IMR-90 (cell line): ENCODE measurements at regions not wholly inside any gene's neighbourhood (a gene's known extent, or its start where the extent isn't known, plus 50 kb on each side); places are given as distances from the start of the nearest gene placed in this dataset.

Experiments used
- ATAC-seq: fragments of 200-7000 bp; cut with Tn5 transposase; 2 replicates; pipeline ENCODE4 v1.9.1; 2020; ENCODE audit warnings: low read depth, mild to moderate bottlenecking, moderate library complexity
- BruUV-seq: library from RNA; stranded (reverse); fragments of 400-500 nt; replicated peaks from 2 replicates; lab custom pipeline; 2021; lab: Mats Ljungman, UMichigan
- CTCF ChIA-PET: fragments of 300-600 bp; formaldehyde crosslinking; extraction: SDS; loops from one replicate; lab custom pipeline; 2021; ENCODE audit warnings: antibody characterized with exemption; lab: Yijun Ruan, JAX
- POLR2A ChIA-PET: fragments of 300-600 bp; sonication (Branson Sonifier 250); formaldehyde crosslinking; loops from one replicate; lab custom pipeline; 2022; ENCODE audit warnings: antibody characterized with exemption; ENCODE audit not compliant: unreplicated experiment; lab: Charles Lee
- DNase-seq: peaks from one replicate; pipeline ENCODE4 v3.0.0; 2013
- H2AFZ ChIP-seq: replicated peaks from 2 replicates; pipeline ENCODE3; 2013; ENCODE audit warnings: low read length, mild to moderate bottlenecking; ENCODE audit not compliant: poor library complexity
- H2AK5ac ChIP-seq: 2 replicates; pipeline ENCODE4 v1.6.1; 2013; ENCODE audit warnings: low read depth, low read length, inconsistent platforms
- H2AK9ac ChIP-seq: replicated peaks from 2 replicates; pipeline ENCODE3; 2013; ENCODE audit warnings: mild to moderate bottlenecking, low read depth, low read length, moderate library complexity; ENCODE audit not compliant: poor library complexity
- H2BK120ac ChIP-seq: 2 replicates; pipeline ENCODE4 v1.6.1; 2013; ENCODE audit warnings: low read depth, low read length, inconsistent platforms
- H2BK15ac ChIP-seq: 3 replicates; pipeline ENCODE4 v1.6.1; 2013; ENCODE audit warnings: low read depth, low read length, inconsistent platforms
- H2BK20ac ChIP-seq: 2 replicates; pipeline ENCODE4 v1.6.1; 2013; ENCODE audit warnings: low read depth, mild to moderate bottlenecking, inconsistent platforms, low read length, moderate library complexity
- H2BK5ac ChIP-seq: 2 replicates; pipeline ENCODE4 v1.6.1; 2013; ENCODE audit warnings: mild to moderate bottlenecking, low read depth, low read length, inconsistent platforms; ENCODE audit not compliant: poor library complexity, severe bottlenecking
- H3K14ac ChIP-seq: replicated peaks from 2 replicates; pipeline ENCODE4 v1.6.1; 2013; ENCODE audit warnings: low read depth, low read length, inconsistent platforms
- H3K18ac ChIP-seq: 2 replicates; pipeline ENCODE4 v1.6.1; 2013; ENCODE audit warnings: low read depth, low read length, control low read depth
- H3K23ac ChIP-seq: 2 replicates; pipeline ENCODE4 v1.6.1; 2013; ENCODE audit warnings: low read depth, low read length, inconsistent platforms
- H3K27ac ChIP-seq: 2 replicates; pipeline ENCODE4 v1.5.1; 2013; ENCODE audit warnings: mild to moderate bottlenecking, control low read depth, low read length; ENCODE audit not compliant: insufficient read depth
- H3K27me3 ChIP-seq: 2 replicates; pipeline ENCODE4 v1.6.1; 2013; ENCODE audit warnings: low read length; ENCODE audit not compliant: control insufficient read depth, insufficient read depth
- H3K36me3 ChIP-seq: 2 replicates; pipeline ENCODE4 v1.6.1; 2013; ENCODE audit warnings: low read length, mixed read lengths; ENCODE audit not compliant: control insufficient read depth, insufficient read depth
- H3K4ac ChIP-seq: 2 replicates; pipeline ENCODE4 v1.6.1; 2013; ENCODE audit warnings: low read depth, low read length, inconsistent platforms
- H3K4me1 ChIP-seq: 2 replicates; pipeline ENCODE4 v1.6.1; 2013; ENCODE audit warnings: low read length, mixed read lengths; ENCODE audit not compliant: control insufficient read depth, insufficient read depth
- H3K4me2 ChIP-seq: 2 replicates; pipeline ENCODE4 v1.6.1; 2013; ENCODE audit warnings: low read depth, mild to moderate bottlenecking, control low read depth, low read length, moderate library complexity
- H3K4me3 ChIP-seq: 2 replicates; pipeline ENCODE4 v1.5.1; 2013; ENCODE audit warnings: low read depth, mild to moderate bottlenecking, control low read depth, low read length, moderate library complexity; ENCODE audit not compliant: insufficient read depth
- H3K56ac ChIP-seq: 2 replicates; pipeline ENCODE4 v1.6.1; 2013; ENCODE audit warnings: low read length, inconsistent platforms; ENCODE audit not compliant: insufficient read depth; ENCODE audit errors: extremely low read depth
- H3K79me1 ChIP-seq, 2 experiments: 2 replicates each; pipeline ENCODE4 v1.6.1; 2013; ENCODE audit warnings: low read length in 2 of 2, inconsistent platforms in 1 of 2, low read depth in 1 of 2
- H3K9ac ChIP-seq: 2 replicates; pipeline ENCODE4 v1.6.1; 2013; ENCODE audit warnings: low read depth, low read length, control low read depth
- H3K9me1 ChIP-seq: 2 replicates; pipeline ENCODE4 v1.6.1; 2013; ENCODE audit warnings: low read length, inconsistent platforms; ENCODE audit not compliant: insufficient read depth
- H3K9me3 ChIP-seq: 2 replicates; pipeline ENCODE4 v1.6.1; 2013; ENCODE audit warnings: low read length; ENCODE audit not compliant: control insufficient read depth, insufficient read depth
- H4K20me1 ChIP-seq: 2 replicates; pipeline ENCODE4 v1.6.1; 2013; ENCODE audit warnings: low read length, inconsistent platforms; ENCODE audit not compliant: insufficient read depth
- H4K5ac ChIP-seq: 2 replicates; pipeline ENCODE4 v1.6.1; 2013; ENCODE audit warnings: mild to moderate bottlenecking, low read depth, low read length, control low read depth
- H4K8ac ChIP-seq, 2 experiments: 2 replicates each; pipeline ENCODE4 v1.6.1; 2013; ENCODE audit warnings: low read depth in 2 of 2, low read length in 2 of 2, control low read depth in 1 of 2, inconsistent platforms in 1 of 2
- H4K91ac ChIP-seq: 2 replicates; pipeline ENCODE4 v1.6.1; 2013; ENCODE audit warnings: low read depth, low read length, inconsistent platforms; ENCODE audit not compliant: insufficient read depth
- BHLHE40 ChIP-seq: fragments of 150-350 bp; IDR thresholded peaks from 2 replicates; pipeline ENCODE4 v1.6.1; 2016; ENCODE audit warnings: mild to moderate bottlenecking, low read depth, low read length
- CEBPB ChIP-seq: IDR thresholded peaks from 2 replicates; pipeline ENCODE4 v1.6.1; 2012; ENCODE audit warnings: low read depth, low read length, improper control_type of control experiment
- CHD1 ChIP-seq: IDR thresholded peaks from 2 replicates; pipeline ENCODE4 v1.6.1; 2012; ENCODE audit warnings: low read depth, low read length, improper control_type of control experiment
- FOS ChIP-seq: fragments of 150-350 bp; IDR thresholded peaks from 2 replicates; pipeline ENCODE4 v1.6.1; 2016; ENCODE audit warnings: low read depth, low read length
- MAFK ChIP-seq: IDR thresholded peaks from 2 replicates; pipeline ENCODE4 v1.6.1; 2012; ENCODE audit warnings: low read depth, low read length, improper control_type of control experiment
- MAZ ChIP-seq: IDR thresholded peaks from 2 replicates; pipeline ENCODE4 v1.6.1; 2012; ENCODE audit warnings: low read depth, mild to moderate bottlenecking, low read length, improper control_type of control experiment, moderate library complexity, borderline replicate concordance
- MXI1 ChIP-seq: IDR thresholded peaks from 2 replicates; pipeline ENCODE4 v1.6.1; 2012; ENCODE audit warnings: low read depth, mild to moderate bottlenecking, low read length, moderate library complexity, borderline replicate concordance
- NFE2L2 ChIP-seq: fragments of 150-350 bp; IDR thresholded peaks from 2 replicates; pipeline ENCODE4 v1.6.1; 2016; ENCODE audit warnings: low read depth, mild to moderate bottlenecking, low read length
- POLR2A ChIP-seq: IDR thresholded peaks from 2 replicates; pipeline ENCODE4 v1.6.1; 2012; ENCODE audit warnings: mild to moderate bottlenecking, low read depth, low read length
- RAD21 ChIP-seq: IDR thresholded peaks from 2 replicates; pipeline ENCODE4 v1.6.1; 2012; ENCODE audit warnings: low read length, improper control_type of control experiment
- RCOR1 ChIP-seq: IDR thresholded peaks from 2 replicates; pipeline ENCODE4 v1.6.1; 2012; ENCODE audit warnings: mild to moderate bottlenecking, low read length, improper control_type of control experiment; ENCODE audit not compliant: insufficient replicate concordance
- RFX5 ChIP-seq: IDR thresholded peaks from 2 replicates; pipeline ENCODE4 v1.8.0; 2012; ENCODE audit warnings: low read depth, mild to moderate bottlenecking, low read length, moderate library complexity
- SMC3 ChIP-seq: fragments of 150-350 bp; IDR thresholded peaks from 2 replicates; pipeline ENCODE4 v1.6.1; 2016; ENCODE audit warnings: low read depth, mild to moderate bottlenecking, antibody characterized with exemption, low read length, moderate library complexity
- WGBS, 2 experiments: methylation state at CpG; one replicate each; pipeline versions ENCODE4 v1.1.5 to v1.1.7; 2013; ENCODE audit warnings: missing lambda C conversion rate in 2 of 2; ENCODE audit not compliant: insufficient read length in 1 of 2; ENCODE audit errors: extremely low coverage in 2 of 2; 5-methylcytosine and 5-hydroxymethylcytosine counted together
- dilution Hi-C: fragments of 300-500 bp; cut with HindIII; formaldehyde crosslinking; loops from one replicate; pipeline ENCODE4 v1.14.3; 2018; ENCODE audit warnings: low sequenced_read_pairs; ENCODE audit not compliant: unreplicated experiment
- in situ Hi-C: fragments of 300-500 bp; cut with MboI; formaldehyde crosslinking; loops from 3 replicates; pipeline ENCODE4 v1.14.3; 2019; ENCODE audit warnings: low sequenced_read_pairs, inconsistent platforms, mixed read lengths
- intact Hi-C: fragments of 100-400 bp; cut with micrococcal nuclease; formaldehyde crosslinking; loops from 2 replicates; pipeline ENCODE4 v1.10.0; 2022
- TF ChIP-seq, protein P1 (sequence below): conservative IDR thresholded peaks from 2 replicates; pipeline ENCODE4 v1.5.1; 2012; ENCODE audit warnings: mild to moderate bottlenecking, low read depth, low read length, improper control_type of control experiment
- TF ChIP-seq, protein P2 (sequence below): fragments of 150-350 bp; IDR thresholded peaks from 2 replicates; pipeline ENCODE4 v1.6.1; 2016; ENCODE audit warnings: low read depth, mild to moderate bottlenecking, low read length, moderate library complexity, borderline replicate concordance
- TF ChIP-seq, protein P3 (sequence below): fragments of 150-350 bp; IDR thresholded peaks from 2 replicates; pipeline ENCODE4 v1.6.1; 2017; ENCODE audit warnings: mild to moderate bottlenecking, antibody characterized with exemption, low read length, low read depth

DNA sequence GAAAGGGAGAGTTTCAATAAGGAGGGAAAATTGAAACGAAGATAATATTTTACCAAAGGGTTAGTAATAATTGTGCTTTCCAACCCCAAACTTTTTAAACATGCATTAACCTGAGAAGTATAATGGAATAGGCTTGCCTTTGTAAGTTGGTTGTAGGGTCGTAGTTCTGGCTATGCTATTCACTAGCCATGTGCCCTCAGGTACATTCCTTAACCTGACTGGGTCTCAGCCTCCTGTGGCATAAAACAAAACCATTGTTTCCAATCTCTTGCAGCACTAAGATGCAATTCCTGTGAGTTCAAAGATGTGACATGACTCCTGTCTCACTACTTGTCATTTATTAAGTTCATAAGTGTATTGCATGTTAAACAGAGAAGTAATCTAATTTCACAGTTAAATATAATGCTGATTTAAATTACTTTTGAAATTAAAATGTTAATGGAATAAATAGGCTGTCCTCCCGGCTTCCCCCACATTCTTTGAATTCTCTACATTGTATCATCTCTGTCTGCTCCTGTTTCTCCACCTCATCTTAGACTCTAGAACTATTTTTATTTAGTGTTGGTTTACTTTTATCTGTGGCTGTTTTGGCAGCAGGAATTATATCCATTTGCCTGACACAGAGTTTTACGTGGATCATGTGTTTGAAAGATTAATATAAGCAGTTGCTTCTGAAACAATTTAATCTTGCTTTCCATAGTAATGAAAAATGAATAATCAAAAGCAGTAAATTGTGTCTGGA, 216.3 kb downstream of the FAT3 start:
- H3K4ac ChIP-seq: no peak overlapping the region
- no peak overlapping the region for H3K9ac ChIP-seq
- no peak overlapping the region for H2BK120ac ChIP-seq
- no peak overlapping the region for H3K27ac ChIP-seq
- CTCF ChIA-PET: no interaction called here
- no peak overlapping the region for H2BK5ac ChIP-seq
- H3K9me3 ChIP-seq: no peaks in the 10 kb centered on the region
- H3K56ac ChIP-seq: no peak overlapping the region
- intact Hi-C loops (no loop called here), in situ Hi-C loops (no loop called here), dilution Hi-C loops (no loop called here)
- H3K4me2 ChIP-seq: no peak overlapping the region
- no peak overlapping the region for H4K5ac ChIP-seq
- no peak overlapping the region for H2AK9ac ChIP-seq
- no peak overlapping the region for H2BK15ac ChIP-seq
- WGBS, 2 experiments: no CpG with 5 or more reads among the region's 4 CpGs
- no peak overlapping the region for H2AFZ ChIP-seq
- ATAC-seq (no peak), DNase-seq (no peak)
- no peak overlapping the region for H3K4me3 ChIP-seq
- no peaks in the 10 kb centered on the region for H3K79me1 ChIP-seq
- H3K27me3 ChIP-seq: no peaks in the 10 kb centered on the region
- H4K91ac ChIP-seq: no peak overlapping the region
- H3K4me1 ChIP-seq: no peaks in the 10 kb centered on the region
- H2BK20ac ChIP-seq: no peak overlapping the region
- POLR2A ChIA-PET: no interaction called here
- H3K18ac ChIP-seq: no peak overlapping the region
- H2AK5ac ChIP-seq: no peak overlapping the region
- TF ChIP-seq FOS (no peak), NFE2L2 (no peak), SMC3 (no peak), MAZ (no peak), RAD21 (no peak), MAFK (no peak), BHLHE40 (no peak), POLR2A (no peak), RFX5 (no peak), CEBPB (no peak), MXI1 (no peak), CHD1 (no peak), RCOR1 (no peak)
- TF ChIP-seq, protein P1, sequence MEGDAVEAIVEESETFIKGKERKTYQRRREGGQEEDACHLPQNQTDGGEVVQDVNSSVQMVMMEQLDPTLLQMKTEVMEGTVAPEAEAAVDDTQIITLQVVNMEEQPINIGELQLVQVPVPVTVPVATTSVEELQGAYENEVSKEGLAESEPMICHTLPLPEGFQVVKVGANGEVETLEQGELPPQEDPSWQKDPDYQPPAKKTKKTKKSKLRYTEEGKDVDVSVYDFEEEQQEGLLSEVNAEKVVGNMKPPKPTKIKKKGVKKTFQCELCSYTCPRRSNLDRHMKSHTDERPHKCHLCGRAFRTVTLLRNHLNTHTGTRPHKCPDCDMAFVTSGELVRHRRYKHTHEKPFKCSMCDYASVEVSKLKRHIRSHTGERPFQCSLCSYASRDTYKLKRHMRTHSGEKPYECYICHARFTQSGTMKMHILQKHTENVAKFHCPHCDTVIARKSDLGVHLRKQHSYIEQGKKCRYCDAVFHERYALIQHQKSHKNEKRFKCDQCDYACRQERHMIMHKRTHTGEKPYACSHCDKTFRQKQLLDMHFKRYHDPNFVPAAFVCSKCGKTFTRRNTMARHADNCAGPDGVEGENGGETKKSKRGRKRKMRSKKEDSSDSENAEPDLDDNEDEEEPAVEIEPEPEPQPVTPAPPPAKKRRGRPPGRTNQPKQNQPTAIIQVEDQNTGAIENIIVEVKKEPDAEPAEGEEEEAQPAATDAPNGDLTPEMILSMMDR: no peak
- TF ChIP-seq, protein P2, sequence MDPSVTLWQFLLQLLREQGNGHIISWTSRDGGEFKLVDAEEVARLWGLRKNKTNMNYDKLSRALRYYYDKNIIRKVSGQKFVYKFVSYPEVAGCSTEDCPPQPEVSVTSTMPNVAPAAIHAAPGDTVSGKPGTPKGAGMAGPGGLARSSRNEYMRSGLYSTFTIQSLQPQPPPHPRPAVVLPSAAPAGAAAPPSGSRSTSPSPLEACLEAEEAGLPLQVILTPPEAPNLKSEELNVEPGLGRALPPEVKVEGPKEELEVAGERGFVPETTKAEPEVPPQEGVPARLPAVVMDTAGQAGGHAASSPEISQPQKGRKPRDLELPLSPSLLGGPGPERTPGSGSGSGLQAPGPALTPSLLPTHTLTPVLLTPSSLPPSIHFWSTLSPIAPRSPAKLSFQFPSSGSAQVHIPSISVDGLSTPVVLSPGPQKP: no peak
- TF ChIP-seq, protein P3, sequence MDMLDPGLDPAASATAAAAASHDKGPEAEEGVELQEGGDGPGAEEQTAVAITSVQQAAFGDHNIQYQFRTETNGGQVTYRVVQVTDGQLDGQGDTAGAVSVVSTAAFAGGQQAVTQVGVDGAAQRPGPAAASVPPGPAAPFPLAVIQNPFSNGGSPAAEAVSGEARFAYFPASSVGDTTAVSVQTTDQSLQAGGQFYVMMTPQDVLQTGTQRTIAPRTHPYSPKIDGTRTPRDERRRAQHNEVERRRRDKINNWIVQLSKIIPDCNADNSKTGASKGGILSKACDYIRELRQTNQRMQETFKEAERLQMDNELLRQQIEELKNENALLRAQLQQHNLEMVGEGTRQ: no peak
- H3K9me1 ChIP-seq: no peaks in the 10 kb centered on the region
- no peak overlapping the region for H3K14ac ChIP-seq
- H4K20me1 ChIP-seq: no peaks in the 10 kb centered on the region
- H3K36me3 ChIP-seq: no peaks in the 10 kb centered on the region
- no TSS peak for BruUV-seq
- H4K8ac ChIP-seq: no peak overlapping the region
- H3K23ac ChIP-seq: no peak overlapping the region
